ENCODE measurements at regions not wholly inside any gene's neighbourhood (a gene's known extent, or its start where the extent isn't known, plus 50 kb on each side); places are given as distances from the start of the nearest gene placed in this dataset.

- in situ Hi-C loops (cut with HindIII; ENCODE audit: low pct_ligation_motif_present, low pct_unique_long_range_greater_than_20kb, low sequenced_read_pairs) = no loop called here
- no peak for DNase-seq
Observed at GRCh38 chr5:57119031-57119430, 54.8 kb upstream of the GPBP1 start.

- no peak for DNase-seq
- in situ Hi-C loops (cut with HindIII; ENCODE audit: low pct_ligation_motif_present, low pct_unique_long_range_greater_than_20kb, low sequenced_read_pairs) = no loop called here
Observed at GRCh38 chr5:57124014-57124413, 49.8 kb upstream of the GPBP1 start.

All from ACHN (cell line).